ENCODE measurements at regions not wholly inside any gene's neighbourhood (a gene's known extent, or its start where the extent isn't known, plus 50 kb on each side); places are given as distances from the start of the nearest gene placed in this dataset.

DNA sequence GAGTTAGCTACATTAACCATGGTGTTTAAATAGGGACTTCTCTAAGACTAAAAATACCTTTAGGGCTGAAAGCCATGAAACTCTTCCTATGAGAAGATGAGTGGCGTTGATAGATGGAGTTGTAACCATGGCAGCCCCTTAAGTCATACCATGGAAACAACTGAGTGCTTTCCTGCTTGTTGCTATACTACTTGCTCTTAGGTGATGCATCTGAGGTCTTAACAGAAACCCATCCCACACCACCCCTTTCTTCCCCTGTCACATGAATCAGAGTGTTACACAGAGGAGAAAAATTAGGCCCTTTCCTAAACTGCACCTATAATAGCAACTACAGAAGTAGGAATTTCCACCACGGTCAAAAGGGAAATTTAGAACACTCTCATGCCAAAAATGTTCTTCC is 64.3 kb upstream of the ZC3H12C start (continued):
- TF ChIP-seq ZNF207 (IDR thresholded peaks at IDR 0.05; ENCODE audit: borderline replicate concordance) (no peak), EED (IDR thresholded peaks at IDR 0.05; ENCODE audit: low read depth) (no peak), BACH1 (IDR thresholded peaks at IDR 0.05; ENCODE audit: borderline replicate concordance) (no peak), CBX3 (IDR thresholded peaks at IDR 0.05; ENCODE audit: borderline replicate concordance, low read depth) (no peak), NFXL1 (IDR thresholded peaks at IDR 0.05; ENCODE audit: borderline replicate concordance) (no peak), CEBPB (IDR thresholded peaks at IDR 0.05; ENCODE audit: borderline replicate concordance in 1 of 2, low read depth in 2 of 2, low read length in 2 of 2) (no peak), SRF (IDR thresholded peaks at IDR 0.05; ENCODE audit: low read depth in 2 of 2, low read length in 2 of 2) (no peak), IKZF2 (IDR thresholded peaks at IDR 0.05) (peak; percentile 39 to 59; a peak in 2 of 4 replicates), ZNF384 (IDR thresholded peaks at IDR 0.05; ENCODE audit: borderline replicate concordance, low read depth, low read length) (no peak), ZNF24 (IDR thresholded peaks at IDR 0.05) (no peak), BCL11A (IDR thresholded peaks at IDR 0.05; ENCODE audit: low read depth, low read length) (no peak), IKZF1 (conservative IDR thresholded peaks at IDR 0.05) (peak; percentile 27; the same call in 1 of the 2 replicates), MTA2 (IDR thresholded peaks at IDR 0.05; ENCODE audit: low read depth) (no peak), MXI1 (IDR thresholded peaks at IDR 0.05; ENCODE audit: low read depth, low read length) (no peak), STAT3 (IDR thresholded peaks at IDR 0.05; ENCODE audit: low read depth, low read length) (no peak), SMARCA5 (IDR thresholded peaks at IDR 0.05) (no peak), SMC3 (IDR thresholded peaks at IDR 0.05; ENCODE audit: borderline replicate concordance, low read length) (no peak)
- TF ChIP-seq, protein P1, sequence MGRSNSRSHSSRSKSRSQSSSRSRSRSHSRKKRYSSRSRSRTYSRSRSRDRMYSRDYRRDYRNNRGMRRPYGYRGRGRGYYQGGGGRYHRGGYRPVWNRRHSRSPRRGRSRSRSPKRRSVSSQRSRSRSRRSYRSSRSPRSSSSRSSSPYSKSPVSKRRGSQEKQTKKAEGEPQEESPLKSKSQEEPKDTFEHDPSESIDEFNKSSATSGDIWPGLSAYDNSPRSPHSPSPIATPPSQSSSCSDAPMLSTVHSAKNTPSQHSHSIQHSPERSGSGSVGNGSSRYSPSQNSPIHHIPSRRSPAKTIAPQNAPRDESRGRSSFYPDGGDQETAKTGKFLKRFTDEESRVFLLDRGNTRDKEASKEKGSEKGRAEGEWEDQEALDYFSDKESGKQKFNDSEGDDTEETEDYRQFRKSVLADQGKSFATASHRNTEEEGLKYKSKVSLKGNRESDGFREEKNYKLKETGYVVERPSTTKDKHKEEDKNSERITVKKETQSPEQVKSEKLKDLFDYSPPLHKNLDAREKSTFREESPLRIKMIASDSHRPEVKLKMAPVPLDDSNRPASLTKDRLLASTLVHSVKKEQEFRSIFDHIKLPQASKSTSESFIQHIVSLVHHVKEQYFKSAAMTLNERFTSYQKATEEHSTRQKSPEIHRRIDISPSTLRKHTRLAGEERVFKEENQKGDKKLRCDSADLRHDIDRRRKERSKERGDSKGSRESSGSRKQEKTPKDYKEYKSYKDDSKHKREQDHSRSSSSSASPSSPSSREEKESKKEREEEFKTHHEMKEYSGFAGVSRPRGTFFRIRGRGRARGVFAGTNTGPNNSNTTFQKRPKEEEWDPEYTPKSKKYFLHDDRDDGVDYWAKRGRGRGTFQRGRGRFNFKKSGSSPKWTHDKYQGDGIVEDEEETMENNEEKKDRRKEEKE (IDR thresholded peaks at IDR 0.05): no peak
- TF ChIP-seq, protein P2, sequence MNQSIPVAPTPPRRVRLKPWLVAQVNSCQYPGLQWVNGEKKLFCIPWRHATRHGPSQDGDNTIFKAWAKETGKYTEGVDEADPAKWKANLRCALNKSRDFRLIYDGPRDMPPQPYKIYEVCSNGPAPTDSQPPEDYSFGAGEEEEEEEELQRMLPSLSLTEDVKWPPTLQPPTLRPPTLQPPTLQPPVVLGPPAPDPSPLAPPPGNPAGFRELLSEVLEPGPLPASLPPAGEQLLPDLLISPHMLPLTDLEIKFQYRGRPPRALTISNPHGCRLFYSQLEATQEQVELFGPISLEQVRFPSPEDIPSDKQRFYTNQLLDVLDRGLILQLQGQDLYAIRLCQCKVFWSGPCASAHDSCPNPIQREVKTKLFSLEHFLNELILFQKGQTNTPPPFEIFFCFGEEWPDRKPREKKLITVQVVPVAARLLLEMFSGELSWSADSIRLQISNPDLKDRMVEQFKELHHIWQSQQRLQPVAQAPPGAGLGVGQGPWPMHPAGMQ (IDR thresholded peaks at IDR 0.05; ENCODE audit: borderline replicate concordance): no peak
- TF ChIP-seq, protein P3, sequence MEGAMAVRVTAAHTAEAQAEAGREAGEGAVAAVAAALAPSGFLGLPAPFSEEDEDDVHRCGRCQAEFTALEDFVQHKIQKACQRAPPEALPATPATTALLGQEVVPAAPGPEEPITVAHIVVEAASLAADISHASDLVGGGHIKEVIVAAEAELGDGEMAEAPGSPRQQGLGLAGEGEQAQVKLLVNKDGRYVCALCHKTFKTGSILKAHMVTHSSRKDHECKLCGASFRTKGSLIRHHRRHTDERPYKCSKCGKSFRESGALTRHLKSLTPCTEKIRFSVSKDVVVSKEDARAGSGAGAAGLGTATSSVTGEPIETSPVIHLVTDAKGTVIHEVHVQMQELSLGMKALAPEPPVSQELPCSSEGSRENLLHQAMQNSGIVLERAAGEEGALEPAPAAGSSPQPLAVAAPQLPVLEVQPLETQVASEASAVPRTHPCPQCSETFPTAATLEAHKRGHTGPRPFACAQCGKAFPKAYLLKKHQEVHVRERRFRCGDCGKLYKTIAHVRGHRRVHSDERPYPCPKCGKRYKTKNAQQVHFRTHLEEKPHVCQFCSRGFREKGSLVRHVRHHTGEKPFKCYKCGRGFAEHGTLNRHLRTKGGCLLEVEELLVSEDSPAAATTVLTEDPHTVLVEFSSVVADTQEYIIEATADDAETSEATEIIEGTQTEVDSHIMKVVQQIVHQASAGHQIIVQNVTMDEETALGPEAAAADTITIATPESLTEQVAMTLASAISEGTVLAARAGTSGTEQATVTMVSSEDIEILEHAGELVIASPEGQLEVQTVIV (IDR thresholded peaks at IDR 0.05; ENCODE audit: borderline replicate concordance, partially characterized antibody): no peak
- TF ChIP-seq, protein P4, sequence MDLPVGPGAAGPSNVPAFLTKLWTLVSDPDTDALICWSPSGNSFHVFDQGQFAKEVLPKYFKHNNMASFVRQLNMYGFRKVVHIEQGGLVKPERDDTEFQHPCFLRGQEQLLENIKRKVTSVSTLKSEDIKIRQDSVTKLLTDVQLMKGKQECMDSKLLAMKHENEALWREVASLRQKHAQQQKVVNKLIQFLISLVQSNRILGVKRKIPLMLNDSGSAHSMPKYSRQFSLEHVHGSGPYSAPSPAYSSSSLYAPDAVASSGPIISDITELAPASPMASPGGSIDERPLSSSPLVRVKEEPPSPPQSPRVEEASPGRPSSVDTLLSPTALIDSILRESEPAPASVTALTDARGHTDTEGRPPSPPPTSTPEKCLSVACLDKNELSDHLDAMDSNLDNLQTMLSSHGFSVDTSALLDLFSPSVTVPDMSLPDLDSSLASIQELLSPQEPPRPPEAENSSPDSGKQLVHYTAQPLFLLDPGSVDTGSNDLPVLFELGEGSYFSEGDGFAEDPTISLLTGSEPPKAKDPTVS (IDR thresholded peaks at IDR 0.05; ENCODE audit: low read depth, low read length): no peak
- TF ChIP-seq, protein P5, sequence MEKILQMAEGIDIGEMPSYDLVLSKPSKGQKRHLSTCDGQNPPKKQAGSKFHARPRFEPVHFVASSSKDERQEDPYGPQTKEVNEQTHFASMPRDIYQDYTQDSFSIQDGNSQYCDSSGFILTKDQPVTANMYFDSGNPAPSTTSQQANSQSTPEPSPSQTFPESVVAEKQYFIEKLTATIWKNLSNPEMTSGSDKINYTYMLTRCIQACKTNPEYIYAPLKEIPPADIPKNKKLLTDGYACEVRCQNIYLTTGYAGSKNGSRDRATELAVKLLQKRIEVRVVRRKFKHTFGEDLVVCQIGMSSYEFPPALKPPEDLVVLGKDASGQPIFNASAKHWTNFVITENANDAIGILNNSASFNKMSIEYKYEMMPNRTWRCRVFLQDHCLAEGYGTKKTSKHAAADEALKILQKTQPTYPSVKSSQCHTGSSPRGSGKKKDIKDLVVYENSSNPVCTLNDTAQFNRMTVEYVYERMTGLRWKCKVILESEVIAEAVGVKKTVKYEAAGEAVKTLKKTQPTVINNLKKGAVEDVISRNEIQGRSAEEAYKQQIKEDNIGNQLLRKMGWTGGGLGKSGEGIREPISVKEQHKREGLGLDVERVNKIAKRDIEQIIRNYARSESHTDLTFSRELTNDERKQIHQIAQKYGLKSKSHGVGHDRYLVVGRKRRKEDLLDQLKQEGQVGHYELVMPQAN (conservative IDR thresholded peaks at IDR 0.05): no peak
